DMS 273 (cell line): ENCODE measurements at regions not wholly inside any gene's neighbourhood (a gene's known extent, or its start where the extent isn't known, plus 50 kb on each side); places are given as distances from the start of the nearest gene placed in this dataset.
"Not testable (repeated sequence)": the region's sequence is repeated elsewhere in the genome, so short reads cannot be mapped to it uniquely, and the experiment has no call there.

ENCODE experiments used
- DNase-seq: peaks from one replicate; lab custom pipeline; 2025; ENCODE audit not compliant: unreplicated experiment; lab: John Stamatoyannopoulos, UW

- no peak for DNase-seq
These were observed 114.0 kb downstream of the SLC38A4 start for GRCh38 chr12:46711756-46712155.

GRCh38 chr12:46710125-46710743 lies 115.6 kb downstream of the SLC38A4 start:
- DNase-seq = no peak

- no peak for DNase-seq
These were observed 123.0 kb downstream of the SLC38A4 start for GRCh38 chr12:46702581-46703344.

- DNase-seq = no peak
These were observed 124.4 kb downstream of the SLC38A4 start for GRCh38 chr12:46701356-46701755.

- peak; percentile 35 for DNase-seq
These were observed 125.8 kb downstream of the SLC38A4 start for GRCh38 chr12:46699986-46700385.

- no peak for DNase-seq
These were observed 127.8 kb downstream of the SLC38A4 start for GRCh38 chr12:46698003-46698402.

GRCh38 chr12:46693518-46693917 lies 132.3 kb downstream of the SLC38A4 start:
- DNase-seq = no peak

GRCh38 chr12:46693034-46693433 lies 132.8 kb downstream of the SLC38A4 start:
- DNase-seq = no peak

GRCh38 chr12:46692606-46693005 lies 133.2 kb downstream of the SLC38A4 start:
- no peak for DNase-seq

GRCh38 chr12:46686267-46686942 lies 139.4 kb downstream of the SLC38A4 start:
- DNase-seq = no peak

- DNase-seq = not testable (repeated sequence)
These were observed 141.6 kb downstream of the SLC38A4 start for GRCh38 chr12:46684243-46684642.

- DNase-seq = no peak
These were observed 143.6 kb downstream of the SLC38A4 start for GRCh38 chr12:46682148-46682547.

GRCh38 chr12:46680506-46680905 lies 145.3 kb downstream of the SLC38A4 start:
- no peak for DNase-seq

GRCh38 chr12:46679754-46680153 lies 146.0 kb downstream of the SLC38A4 start:
- no peak for DNase-seq

- no peak for DNase-seq
These were observed 147.4 kb downstream of the SLC38A4 start for GRCh38 chr12:46678426-46678825.

- peak; percentile 29 for DNase-seq
These were observed 148.0 kb downstream of the SLC38A4 start for GRCh38 chr12:46677749-46678148.

GRCh38 chr12:46676797-46677520 lies 148.8 kb downstream of the SLC38A4 start:
- peak; percentile 17 for DNase-seq

- no peak for DNase-seq
These were observed 149.4 kb downstream of the SLC38A4 start for GRCh38 chr12:46676396-46676795.

- DNase-seq = peak; percentile 68
These were observed 150.1 kb downstream of the SLC38A4 start for GRCh38 chr12:46675736-46676135.

- no peak for DNase-seq
These were observed 151.0 kb downstream of the SLC38A4 start for GRCh38 chr12:46674800-46675199.

GRCh38 chr12:46674129-46674528 lies 151.7 kb downstream of the SLC38A4 start:
- DNase-seq = no peak
